Transverse colon (tissue), 4 donors: ENCODE measurements at regions not wholly inside any gene's neighbourhood (a gene's known extent, or its start where the extent isn't known, plus 50 kb on each side); places are given as distances from the start of the nearest gene placed in this dataset.

Source experiments
- EP300 ChIP-seq: sonication (generic); formaldehyde crosslinking; IDR thresholded peaks from one replicate; pipeline ENCODE4 v1.6.1; 2017; ENCODE audit warnings: antibody characterized with exemption, low read depth
- POLR2A ChIP-seq: fragments of 450-650 bp; IDR thresholded peaks from one replicate; pipeline ENCODE4 v1.6.1; 2016; ENCODE audit warnings: antibody characterized with exemption, mild to moderate bottlenecking, moderate library complexity
- POLR2AphosphoS5 ChIP-seq, 3 donors: sonication (generic); formaldehyde crosslinking; IDR thresholded peaks; one replicate each; pipeline ENCODE4 v1.6.1; 2016; ENCODE audit warnings: antibody characterized with exemption in 3 of 3
- TF ChIP-seq, protein P1 (sequence below), 5 experiments: fragments of 200-600 bp in 3 of 5; fragments of 450-650 bp in 2 of 5; sonication (generic) in 3 of 5; IDR thresholded peaks; 1 replicate in 2 of 5; 2 replicates in 3 of 5; pipeline ENCODE4 v1.5.1; 2016 to 2017; ENCODE audit warnings: antibody characterized with exemption in 5 of 5, inconsistent platforms in 3 of 5, mild to moderate bottlenecking in 2 of 5, moderate library complexity in 1 of 5

DNA sequence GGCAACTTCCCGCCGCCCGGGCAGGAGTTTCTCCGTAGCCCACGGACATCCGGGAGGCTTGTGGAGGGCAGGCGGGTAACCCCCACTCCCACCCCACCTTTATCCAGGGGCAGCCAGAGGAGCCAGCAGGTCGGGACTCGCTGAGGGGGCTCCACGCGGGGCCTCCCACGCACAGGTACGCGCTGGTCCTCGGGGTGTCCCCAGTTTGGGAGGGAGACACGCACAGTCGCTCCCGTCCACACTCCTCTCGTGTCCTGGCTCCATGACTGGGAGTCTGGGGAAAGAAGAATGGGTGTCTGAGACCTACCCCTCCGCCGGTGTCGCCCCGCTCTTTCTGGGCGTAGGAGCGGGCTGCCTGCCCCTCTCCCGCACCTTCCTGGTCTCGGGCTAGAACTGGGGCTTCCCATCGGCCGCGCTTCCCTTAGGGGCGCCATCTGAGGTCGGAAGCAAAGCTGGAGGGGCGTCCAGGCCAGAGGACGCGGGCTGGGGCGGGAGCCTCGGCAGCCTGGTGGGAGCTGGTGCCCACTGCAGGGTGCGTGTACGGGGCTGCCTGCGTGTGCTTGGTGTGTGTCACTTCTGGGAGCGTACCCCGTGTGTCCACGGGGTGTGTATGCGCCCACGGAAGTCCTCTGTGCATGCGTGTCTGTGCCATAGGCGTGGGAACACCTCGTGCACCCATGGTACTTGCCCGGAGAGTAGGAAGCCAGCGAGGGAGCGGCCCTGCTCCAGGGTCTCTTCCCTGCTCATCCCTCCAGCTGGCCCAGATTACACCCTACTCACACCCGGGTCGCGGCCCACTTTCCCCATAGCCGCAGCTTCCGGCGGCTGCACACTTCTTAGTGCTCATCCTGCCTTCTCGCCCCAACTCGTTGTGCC is 73.0 kb upstream of the LEP start:
- TF ChIP-seq EP300: no peak
- no peak for TF ChIP-seq POLR2AphosphoS5 (IDR thresholded peaks at IDR 0.05)
- TF ChIP-seq, protein P1, sequence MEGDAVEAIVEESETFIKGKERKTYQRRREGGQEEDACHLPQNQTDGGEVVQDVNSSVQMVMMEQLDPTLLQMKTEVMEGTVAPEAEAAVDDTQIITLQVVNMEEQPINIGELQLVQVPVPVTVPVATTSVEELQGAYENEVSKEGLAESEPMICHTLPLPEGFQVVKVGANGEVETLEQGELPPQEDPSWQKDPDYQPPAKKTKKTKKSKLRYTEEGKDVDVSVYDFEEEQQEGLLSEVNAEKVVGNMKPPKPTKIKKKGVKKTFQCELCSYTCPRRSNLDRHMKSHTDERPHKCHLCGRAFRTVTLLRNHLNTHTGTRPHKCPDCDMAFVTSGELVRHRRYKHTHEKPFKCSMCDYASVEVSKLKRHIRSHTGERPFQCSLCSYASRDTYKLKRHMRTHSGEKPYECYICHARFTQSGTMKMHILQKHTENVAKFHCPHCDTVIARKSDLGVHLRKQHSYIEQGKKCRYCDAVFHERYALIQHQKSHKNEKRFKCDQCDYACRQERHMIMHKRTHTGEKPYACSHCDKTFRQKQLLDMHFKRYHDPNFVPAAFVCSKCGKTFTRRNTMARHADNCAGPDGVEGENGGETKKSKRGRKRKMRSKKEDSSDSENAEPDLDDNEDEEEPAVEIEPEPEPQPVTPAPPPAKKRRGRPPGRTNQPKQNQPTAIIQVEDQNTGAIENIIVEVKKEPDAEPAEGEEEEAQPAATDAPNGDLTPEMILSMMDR (IDR thresholded peaks at IDR 0.05): no peak
- no peak for TF ChIP-seq POLR2A
